NCI-H187 treated with DMSO at 0.1 percent for 48 hours (cell line): ENCODE measurements at regions not wholly inside any gene's neighbourhood (a gene's known extent, or its start where the extent isn't known, plus 50 kb on each side); places are given as distances from the start of the nearest gene placed in this dataset.
"Not testable (repeated sequence)": the region's sequence is repeated elsewhere in the genome, so short reads cannot be mapped to it uniquely, and the experiment has no call there.

Experiments used
- DNase-seq: peaks from one replicate; lab custom pipeline; 2025; lab: John Stamatoyannopoulos, UW

- peak; percentile 76 for DNase-seq
Measured at GRCh38 chr6:130557481-130558112, 191.8 kb downstream of the TMEM200A start.

- no peak for DNase-seq
Measured at GRCh38 chr6:130558131-130558530, 192.3 kb downstream of the TMEM200A start.

- DNase-seq, result no peak
Measured at GRCh38 chr6:130559166-130559565, 193.3 kb downstream of the TMEM200A start.

- no peak for DNase-seq
Measured at GRCh38 chr6:130560231-130560630, 194.4 kb downstream of the TMEM200A start.

- DNase-seq, result not testable (repeated sequence)
Measured at GRCh38 chr6:130561159-130561558, 195.3 kb downstream of the TMEM200A start.

- DNase-seq, result no peak
Measured at GRCh38 chr6:130565696-130566095, 199.9 kb downstream of the TMEM200A start.

- DNase-seq, result no peak
Measured at GRCh38 chr6:130574146-130574545, 208.3 kb downstream of the TMEM200A start.

- no peak for DNase-seq
Measured at GRCh38 chr6:130575557-130575956, 209.7 kb downstream of the TMEM200A start.

GRCh38 chr6:130575971-130576370, 210.2 kb downstream of the TMEM200A start:
- no peak for DNase-seq

- no peak for DNase-seq
Measured at GRCh38 chr6:130577178-130577919, 211.5 kb downstream of the TMEM200A start.

GRCh38 chr6:130578713-130579112, 212.9 kb downstream of the TMEM200A start:
- no peak for DNase-seq

GRCh38 chr6:130583268-130583667, 217.5 kb downstream of the TMEM200A start:
- no peak for DNase-seq

- no peak for DNase-seq
Measured at GRCh38 chr6:130585587-130585986, 219.8 kb downstream of the TMEM200A start.

GRCh38 chr6:130587778-130588520, 222.1 kb downstream of the TMEM200A start:
- DNase-seq, result no peak

GRCh38 chr6:130593200-130593599, 227.4 kb downstream of the TMEM200A start:
- no peak for DNase-seq

GRCh38 chr6:130593948-130594347, 228.1 kb downstream of the TMEM200A start:
- DNase-seq, result no peak

- no peak for DNase-seq
Measured at GRCh38 chr6:130598021-130598989, 228.9 kb upstream of the SMLR1 start.

GRCh38 chr6:130600880-130601341, 226.3 kb upstream of the SMLR1 start:
- DNase-seq, result no peak

GRCh38 chr6:130602151-130602770, 224.9 kb upstream of the SMLR1 start:
- no peak for DNase-seq

GRCh38 chr6:130603391-130603790, 223.8 kb upstream of the SMLR1 start:
- no peak for DNase-seq

- no peak for DNase-seq
Measured at GRCh38 chr6:130604841-130605399, 222.3 kb upstream of the SMLR1 start.
